ENCODE measurements at regions not wholly inside any gene's neighbourhood (a gene's known extent, or its start where the extent isn't known, plus 50 kb on each side); places are given as distances from the start of the nearest gene placed in this dataset.

DNA sequence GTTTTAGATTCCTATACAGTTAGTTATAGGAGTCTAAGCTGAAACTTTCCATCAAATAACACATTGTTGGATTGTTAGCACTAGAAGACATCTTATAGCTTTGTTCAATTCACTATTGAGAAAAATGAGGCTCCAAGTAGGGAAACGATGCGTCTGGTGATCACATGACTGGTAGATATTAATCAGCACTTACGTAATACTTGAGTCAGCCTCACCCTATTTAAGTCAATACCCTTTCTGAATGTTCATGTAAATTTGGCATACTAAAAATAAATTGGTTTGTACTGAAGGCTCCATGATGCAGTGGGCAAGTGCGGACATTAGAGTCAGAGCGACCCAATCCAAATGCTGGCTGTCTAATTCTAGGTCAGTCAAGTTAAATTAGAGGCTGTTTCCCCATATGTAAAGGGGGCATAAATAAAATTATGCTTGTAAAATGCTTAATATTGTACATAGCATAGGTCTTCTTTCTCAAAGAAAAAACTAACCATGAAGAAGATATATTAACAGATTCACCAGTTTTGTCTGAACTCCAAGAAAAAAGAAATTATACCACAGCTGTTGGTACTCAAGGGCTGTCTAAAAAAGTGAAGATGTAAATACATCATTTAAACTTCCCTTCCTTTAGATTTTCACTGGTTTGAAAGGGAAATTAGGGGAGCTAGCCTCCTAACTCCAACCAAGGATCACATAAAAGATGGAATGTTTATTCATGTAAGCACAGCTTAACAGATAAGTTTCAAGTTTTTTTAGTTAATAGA, 406.6 kb upstream of the TLE4 start:
- in situ Hi-C loops (cut with HindIII; ENCODE audit: low sequenced_read_pairs) = no loop called here

- in situ Hi-C loops (cut with HindIII; ENCODE audit: low sequenced_read_pairs) = no loop called here
These were observed 405.8 kb upstream of the TLE4 start for GRCh38 chr9:79166005-79166404.

DNA sequence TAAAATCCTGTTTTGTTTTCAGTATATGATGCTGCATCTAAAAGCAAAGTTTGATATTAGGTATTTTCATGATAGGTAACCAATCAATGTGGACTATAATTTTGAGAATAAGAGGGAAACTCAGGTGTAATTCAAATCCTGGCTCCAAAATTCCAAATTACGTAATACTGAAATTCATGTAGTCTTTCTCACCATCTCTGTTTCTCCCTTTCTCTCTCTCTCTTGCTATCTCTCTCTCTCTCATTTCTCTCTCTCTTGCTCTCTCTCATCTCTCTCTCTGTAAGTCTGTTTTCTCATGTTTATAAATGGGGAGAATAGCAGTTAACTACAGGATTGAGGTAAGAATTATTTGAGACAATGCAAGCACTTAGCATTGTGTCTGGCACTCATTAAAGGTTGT, 401.1 kb upstream of the TLE4 start:
- in situ Hi-C loops (cut with HindIII; ENCODE audit: low sequenced_read_pairs) = no loop called here

DNA sequence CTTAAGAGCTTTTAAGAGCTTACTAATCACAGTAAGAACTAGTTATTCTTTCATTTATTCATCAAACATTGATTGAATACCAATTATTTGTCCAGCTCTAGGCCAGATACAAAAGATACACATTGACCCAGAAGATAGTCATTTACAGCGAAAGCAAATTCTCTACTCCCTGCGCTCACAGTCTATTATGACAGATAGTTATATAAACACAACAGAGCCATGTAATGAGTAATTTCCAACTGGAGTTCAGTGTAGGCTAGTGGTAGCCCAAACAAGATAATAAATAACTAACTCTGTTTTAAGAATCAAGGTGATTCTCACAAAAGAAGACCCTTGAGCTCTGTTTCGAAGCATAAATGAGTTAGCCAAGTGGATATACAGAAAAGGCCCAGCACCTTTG, 397.8 kb upstream of the TLE4 start:
- in situ Hi-C loops (cut with HindIII; ENCODE audit: low sequenced_read_pairs) = no loop called here

GRCh38 chr9:79176014-79176697, 395.6 kb upstream of the TLE4 start:
- in situ Hi-C loops (cut with HindIII; ENCODE audit: low sequenced_read_pairs) = no loop called here

DNA sequence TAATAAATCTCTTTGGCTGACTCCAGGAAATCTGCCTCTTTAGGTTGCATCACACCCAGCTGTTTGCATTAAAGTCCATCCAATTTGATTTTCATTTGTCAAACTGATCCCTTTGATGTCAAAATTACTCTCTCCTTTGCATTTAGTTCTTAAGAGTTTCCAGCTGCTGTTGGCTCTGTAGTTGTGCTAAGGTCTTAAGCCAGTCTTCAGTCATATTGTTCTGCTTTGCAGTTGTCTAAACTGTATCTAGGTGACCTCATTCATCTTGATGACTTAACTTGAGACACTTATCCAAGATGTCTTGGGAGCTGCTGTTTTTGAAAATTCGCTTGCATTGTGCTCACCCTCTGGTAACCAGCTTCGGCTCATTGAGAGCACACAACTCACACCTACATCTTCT, 386.9 kb upstream of the TLE4 start:
- in situ Hi-C loops (cut with HindIII; ENCODE audit: low sequenced_read_pairs) = no loop called here

GRCh38 chr9:79185866-79186265, 385.9 kb upstream of the TLE4 start:
- in situ Hi-C loops (cut with HindIII; ENCODE audit: low sequenced_read_pairs) = no loop called here

GRCh38 chr9:79189511-79189924, 382.2 kb upstream of the TLE4 start:
- in situ Hi-C loops (cut with HindIII; ENCODE audit: low sequenced_read_pairs) = no loop called here

DNA sequence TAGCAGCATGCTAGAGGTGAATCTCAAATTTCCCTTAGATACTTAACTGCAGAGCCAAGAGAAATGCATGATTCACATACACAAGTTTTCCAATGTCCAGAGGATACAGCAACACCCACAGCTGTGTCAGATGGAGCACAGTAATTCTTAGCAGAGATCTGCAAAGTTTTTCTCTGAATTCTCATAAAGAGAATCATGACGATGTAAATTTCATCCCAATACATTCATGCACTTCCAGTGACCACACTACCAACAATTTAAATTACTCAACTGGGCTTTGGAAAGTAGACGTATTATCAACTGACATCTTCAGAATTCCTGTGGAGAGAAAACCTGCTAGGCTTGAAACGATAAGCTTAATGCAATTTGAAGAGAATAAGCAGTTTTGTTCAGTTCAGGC, 378.8 kb upstream of the TLE4 start:
- in situ Hi-C loops (cut with HindIII; ENCODE audit: low sequenced_read_pairs) = no loop called here

DNA sequence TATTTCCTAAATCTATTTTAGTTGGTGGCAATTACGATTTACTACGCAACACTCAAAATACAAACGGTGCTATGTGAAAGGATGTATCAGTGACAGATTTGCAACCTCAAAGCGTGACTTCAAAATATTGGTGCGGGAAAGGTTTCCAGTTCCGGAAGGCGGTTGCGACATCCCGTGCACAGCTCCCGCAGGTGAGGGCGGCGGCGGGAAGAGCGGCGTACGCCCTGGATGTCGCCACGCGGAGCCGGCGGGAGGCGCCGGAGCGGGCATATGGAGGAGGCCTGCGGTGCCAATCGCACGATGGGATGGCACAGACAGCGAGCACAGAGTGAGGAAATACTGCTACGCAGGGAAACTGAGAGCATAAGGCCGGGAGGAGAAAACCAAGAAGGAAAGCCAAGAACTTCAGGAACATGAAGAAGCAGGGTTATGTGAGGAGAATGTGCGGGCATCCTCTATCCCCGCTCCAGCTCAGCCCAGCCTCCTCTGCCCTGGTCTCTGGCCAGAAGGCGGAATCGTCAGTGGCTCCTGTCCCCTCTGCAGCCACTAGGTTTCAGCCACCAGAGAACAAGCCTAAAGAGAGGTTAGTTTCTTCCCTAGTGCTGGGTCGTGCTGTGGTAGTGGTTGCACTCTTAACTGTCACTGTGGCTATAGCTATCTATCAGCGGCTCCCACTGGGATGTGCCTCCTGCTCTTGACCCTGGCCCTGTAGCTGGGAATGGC, 378.1 kb upstream of the TLE4 start:
- in situ Hi-C loops (cut with HindIII; ENCODE audit: low sequenced_read_pairs) = no loop called here

GRCh38 chr9:79195879-79196278, 375.9 kb upstream of the TLE4 start:
- in situ Hi-C loops (cut with HindIII; ENCODE audit: low sequenced_read_pairs) = no loop called here

DNA sequence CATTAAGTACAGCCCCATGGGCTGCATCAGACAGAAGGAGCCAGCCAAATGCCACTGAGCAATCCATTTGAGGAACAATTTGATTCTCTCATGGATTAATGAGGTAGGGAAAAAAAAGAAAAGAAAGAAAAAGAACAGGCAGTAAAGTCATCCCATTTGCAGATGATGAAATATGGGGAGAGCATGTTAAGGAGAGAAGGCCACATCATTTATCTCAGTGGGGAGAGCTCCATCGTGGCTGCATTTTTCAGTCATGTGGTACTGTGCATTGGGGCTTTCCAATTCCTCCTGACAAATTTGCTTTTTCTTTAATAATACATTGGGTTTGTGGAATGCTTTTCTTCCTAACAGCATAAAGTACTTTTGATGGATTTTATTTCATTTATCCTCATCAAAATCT, 375.2 kb upstream of the TLE4 start:
- in situ Hi-C loops (cut with HindIII; ENCODE audit: low sequenced_read_pairs) = no loop called here

- in situ Hi-C loops (cut with HindIII; ENCODE audit: low sequenced_read_pairs) = no loop called here
These were observed 371.4 kb upstream of the TLE4 start for GRCh38 chr9:79200336-79200735.

DNA sequence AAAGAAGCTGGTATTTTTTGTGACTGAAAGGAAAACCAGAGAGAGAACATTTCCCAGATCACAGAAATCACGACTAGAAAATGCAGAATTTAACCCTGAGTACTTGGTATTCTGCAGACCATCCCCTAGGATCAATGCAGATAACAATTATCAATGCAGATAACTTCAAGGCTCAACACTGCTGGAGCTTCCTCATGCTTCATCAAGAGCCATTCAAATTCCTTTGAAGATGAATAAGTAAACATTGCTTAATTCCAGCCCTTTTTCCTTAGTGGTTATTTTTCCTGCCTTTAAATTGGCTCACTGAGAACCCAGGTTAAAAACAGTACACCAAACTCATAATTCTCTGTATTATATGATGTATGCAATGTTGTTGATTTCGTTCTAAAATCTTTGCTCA, 370.1 kb upstream of the TLE4 start:
- in situ Hi-C loops (cut with HindIII; ENCODE audit: low sequenced_read_pairs) = no loop called here

DNA sequence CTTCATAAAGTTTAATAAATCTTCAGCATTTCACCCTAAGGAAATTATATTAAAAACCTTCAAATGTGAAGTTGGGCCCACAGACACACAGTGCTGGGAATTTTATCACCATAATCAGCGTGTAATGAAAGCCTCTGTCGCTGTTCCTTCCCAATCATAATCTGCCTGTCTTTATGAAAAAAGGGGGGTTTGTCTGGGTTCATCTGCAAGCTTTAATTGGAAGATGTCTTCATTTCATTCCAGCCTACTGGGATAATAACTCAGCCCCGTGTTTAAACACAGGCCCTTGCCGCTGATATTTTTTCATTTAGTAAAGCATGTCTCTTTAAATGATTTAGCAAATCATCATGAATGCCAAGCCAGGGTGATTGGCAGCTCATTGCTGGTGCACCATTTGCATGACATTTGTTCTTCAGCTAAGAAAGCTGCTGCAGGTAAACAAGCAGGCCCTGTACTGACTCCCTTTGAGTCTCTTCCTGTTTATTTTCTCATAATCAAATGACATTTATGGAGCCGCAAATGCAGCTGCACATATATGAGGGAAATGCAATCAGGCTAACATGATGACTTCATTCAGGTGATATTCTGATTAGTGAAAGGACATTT, 362.9 kb upstream of the TLE4 start:
- in situ Hi-C loops (cut with HindIII; ENCODE audit: low sequenced_read_pairs) = no loop called here

DNA sequence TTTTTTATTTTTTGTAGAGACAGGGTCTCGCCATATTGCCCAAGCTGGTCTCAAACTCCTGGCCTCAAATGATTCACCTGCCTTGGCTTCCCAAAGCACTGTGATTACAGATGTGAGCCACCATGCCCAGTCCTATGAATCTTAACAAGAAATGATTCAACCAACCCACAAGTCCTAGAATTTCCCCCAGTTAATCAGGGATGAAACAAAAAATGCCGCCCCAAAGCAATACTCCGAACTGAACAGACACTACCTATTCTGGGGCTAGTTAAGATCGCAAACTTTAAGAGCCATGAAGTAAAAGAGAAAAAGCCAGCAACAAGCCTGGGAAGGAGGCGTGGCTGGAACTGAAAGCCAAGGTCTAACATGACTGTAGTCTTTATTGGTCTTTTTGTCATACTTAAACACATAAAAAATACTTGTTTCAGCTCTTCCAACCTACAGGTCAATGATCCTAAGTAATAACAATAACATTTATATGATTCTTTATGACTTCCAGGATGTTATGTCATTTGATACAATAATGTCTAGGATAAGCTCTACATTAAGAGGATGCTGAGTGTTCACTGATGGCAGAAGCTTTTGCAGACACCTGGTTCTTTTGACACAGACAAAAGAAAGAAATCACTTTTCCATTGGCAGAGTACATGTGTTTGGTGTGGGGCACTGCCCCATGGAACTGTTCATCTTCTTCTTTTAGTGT, 361.1 kb upstream of the TLE4 start:
- in situ Hi-C loops (cut with HindIII; ENCODE audit: low sequenced_read_pairs) = no loop called here

DNA sequence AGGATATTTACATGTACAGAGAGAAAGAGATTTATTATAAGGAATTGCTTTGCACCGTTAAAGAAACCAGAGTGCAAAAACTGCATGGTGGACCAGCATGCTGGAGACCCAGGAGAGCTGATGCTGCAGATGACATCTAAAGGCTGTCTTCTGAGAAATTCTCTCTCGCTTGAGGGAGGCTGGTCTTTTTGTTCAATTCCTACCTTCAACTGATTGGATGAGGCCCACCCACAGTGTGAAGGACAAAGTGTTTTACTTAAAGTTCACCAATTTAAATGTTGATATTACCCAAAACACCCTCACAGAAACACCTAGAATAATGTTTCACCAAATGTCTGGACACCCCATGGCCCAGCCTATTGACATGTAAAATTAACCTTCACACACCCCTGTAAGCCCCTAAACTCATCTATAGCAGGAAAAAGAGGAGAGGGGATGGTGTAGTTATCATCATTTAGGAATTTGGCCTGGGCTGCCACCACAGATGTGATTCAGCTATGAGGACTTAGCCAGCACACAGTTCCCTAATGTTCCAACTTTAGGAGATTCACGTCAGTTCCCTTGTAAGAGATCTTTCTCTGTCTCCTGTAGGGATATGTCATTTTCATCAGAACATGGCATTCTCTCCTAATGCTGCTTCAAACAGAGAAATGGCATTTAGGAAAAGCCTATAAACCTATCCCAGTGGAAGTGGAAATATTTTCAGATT, 358.2 kb upstream of the TLE4 start:
- in situ Hi-C loops (cut with HindIII; ENCODE audit: low sequenced_read_pairs) = no loop called here

DNA sequence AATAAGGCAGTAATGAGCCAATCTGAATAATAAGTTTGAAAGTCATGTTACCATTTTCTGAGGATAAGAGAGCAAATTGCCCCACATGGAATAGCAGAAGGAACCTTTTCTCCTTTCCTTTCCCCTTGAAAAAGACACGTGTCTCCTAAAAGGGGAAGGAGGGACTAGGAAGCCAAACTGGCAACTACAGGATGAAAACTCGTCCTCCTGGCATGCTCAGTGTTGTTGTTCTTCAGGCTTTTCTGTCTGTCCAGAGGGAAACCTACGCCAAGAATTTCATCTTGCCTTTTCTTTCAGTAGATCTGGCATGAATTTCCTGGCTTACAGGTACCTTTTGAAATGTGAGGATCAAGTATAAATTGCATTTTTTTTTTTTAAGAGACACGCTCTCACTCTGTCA, 355.9 kb upstream of the TLE4 start:
- in situ Hi-C loops (cut with HindIII; ENCODE audit: low sequenced_read_pairs) = no loop called here

- in situ Hi-C loops (cut with HindIII; ENCODE audit: low sequenced_read_pairs) = no loop called here
These were observed 351.5 kb upstream of the TLE4 start for GRCh38 chr9:79220251-79220650.

- in situ Hi-C loops (cut with HindIII; ENCODE audit: low sequenced_read_pairs) = no loop called here
These were observed 351.1 kb upstream of the TLE4 start for GRCh38 chr9:79220666-79221065.

Data from endothelial cell of hepatic sinusoid (primary cell).